OCI-LY3 (cell line): ENCODE measurements at regions not wholly inside any gene's neighbourhood (a gene's known extent, or its start where the extent isn't known, plus 50 kb on each side); places are given as distances from the start of the nearest gene placed in this dataset.

ENCODE experiments used
- CTCF ChIP-seq: fragments of 200-600, 300-600 bp; sonication (generic); IDR thresholded peaks from 2 replicates; pipeline ENCODE4 v1.5.1; 2014; ENCODE audit warnings: antibody characterized with exemption, low read length, low read depth
- EZH2phosphoT487 ChIP-seq: fragments of 200-600 bp; shearing (Covaris generic); IDR thresholded peaks from 2 replicates; pipeline ENCODE4 v1.6.1; 2018; ENCODE audit warnings: antibody characterized with exemption, mixed run types, low read depth

DNA sequence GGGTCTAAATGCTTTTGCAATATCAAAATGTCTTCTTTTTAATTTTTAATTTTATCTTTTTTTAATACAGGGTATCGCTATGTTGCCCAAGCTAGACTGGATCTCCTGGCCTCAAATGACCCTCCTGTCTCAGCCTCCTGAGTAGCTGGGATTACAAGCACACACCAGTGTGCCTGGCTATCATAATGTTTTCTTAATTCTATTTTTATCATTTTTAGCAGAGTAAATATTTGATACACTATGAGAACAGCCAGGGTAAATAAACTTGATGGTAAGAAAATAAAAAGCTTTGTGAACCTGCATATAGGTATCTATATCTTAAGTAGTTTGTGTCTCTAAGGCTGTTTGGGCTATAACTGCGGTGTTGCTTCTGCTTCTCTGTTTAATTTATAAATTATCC, 60.4 kb downstream of the IL12A start:
- TF ChIP-seq CTCF, result no peak
- no peak for TF ChIP-seq EZH2phosphoT487
